ENCODE measurements at regions not wholly inside any gene's neighbourhood (a gene's known extent, or its start where the extent isn't known, plus 50 kb on each side); places are given as distances from the start of the nearest gene placed in this dataset.
"Not testable (repeated sequence)": the region's sequence is repeated elsewhere in the genome, so short reads cannot be mapped to it uniquely, and the experiment has no call there.

DNA sequence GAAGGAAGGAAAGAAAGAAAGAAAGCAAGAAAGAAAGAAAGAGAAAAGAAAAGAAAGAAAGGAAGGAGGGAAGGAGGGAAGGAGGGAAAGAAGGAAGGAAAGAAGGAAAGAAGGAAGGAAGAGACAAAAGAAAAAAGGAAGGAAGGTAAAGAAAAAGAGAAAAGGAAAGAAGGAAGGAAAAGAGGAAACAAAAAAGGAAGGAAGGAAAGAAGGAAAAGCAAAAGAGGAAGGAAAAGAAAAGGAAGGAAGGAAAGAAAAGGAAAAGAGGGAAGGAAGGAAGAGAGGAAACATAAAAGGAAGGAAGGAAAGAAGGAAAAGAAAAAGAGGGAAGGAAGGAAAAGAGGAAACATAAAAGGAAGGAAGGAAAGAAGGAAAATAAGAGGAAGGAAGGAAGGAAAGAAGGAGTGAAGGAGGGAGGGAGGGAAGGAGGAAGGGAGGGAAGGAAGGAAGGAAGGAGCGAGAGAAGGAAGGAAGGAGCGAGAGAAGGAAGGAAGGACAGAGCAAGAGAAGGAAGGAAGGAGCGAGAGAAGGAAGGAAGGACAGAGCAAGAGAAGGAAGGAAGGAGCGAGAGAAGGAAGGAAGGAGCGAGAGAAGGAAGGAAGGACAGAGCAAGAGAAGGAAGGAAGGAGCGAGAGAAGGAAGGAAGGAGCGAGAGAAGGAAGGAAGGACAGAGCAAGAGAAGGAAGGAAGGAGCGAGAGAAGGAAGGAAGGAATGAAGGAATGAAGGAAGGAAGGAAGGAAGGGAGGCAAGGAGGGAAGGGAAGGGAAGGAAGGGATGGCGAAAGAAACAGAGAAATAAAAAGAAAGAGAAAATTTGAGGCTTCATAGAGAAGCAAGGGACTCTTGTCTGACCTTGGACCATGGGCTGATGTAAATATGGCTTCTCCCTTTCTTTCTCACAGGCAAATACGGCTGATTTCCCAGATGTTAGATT lies 266.3 kb downstream of the ASMT start:
- POLR2A ChIA-PET; H3K27ac ChIP-seq (ENCODE audit: extremely low read depth, low read depth, low read length); H3K4me3 ChIP-seq (ENCODE audit: low read depth, low read length); CTCF ChIA-PET; H3K9me3 ChIP-seq (ENCODE audit: control insufficient read depth, insufficient read depth, low read depth, low read length); H3K36me3 ChIP-seq (ENCODE audit: control insufficient read depth in 2 of 2, insufficient read depth in 1 of 2, low read length in 2 of 2); H3K4me1 ChIP-seq (ENCODE audit: control insufficient read depth, insufficient read depth, low read length): not testable (repeated sequence)
- TF ChIP-seq ZNF776 (tag by site-specific recombination; IDR thresholded peaks at IDR 0.05; ENCODE audit: borderline replicate concordance) (0 out of 2 replicates have a peak, but pooled peaks have one; percentile 10), PRDM1 (tag by site-specific recombination; IDR thresholded peaks at IDR 0.05) (peak; percentile 49; the same call in 1 of the 2 replicates), ZNF366 (tag by site-specific recombination; conservative IDR thresholded peaks at IDR 0.05) (peak; percentile 86)

DNA sequence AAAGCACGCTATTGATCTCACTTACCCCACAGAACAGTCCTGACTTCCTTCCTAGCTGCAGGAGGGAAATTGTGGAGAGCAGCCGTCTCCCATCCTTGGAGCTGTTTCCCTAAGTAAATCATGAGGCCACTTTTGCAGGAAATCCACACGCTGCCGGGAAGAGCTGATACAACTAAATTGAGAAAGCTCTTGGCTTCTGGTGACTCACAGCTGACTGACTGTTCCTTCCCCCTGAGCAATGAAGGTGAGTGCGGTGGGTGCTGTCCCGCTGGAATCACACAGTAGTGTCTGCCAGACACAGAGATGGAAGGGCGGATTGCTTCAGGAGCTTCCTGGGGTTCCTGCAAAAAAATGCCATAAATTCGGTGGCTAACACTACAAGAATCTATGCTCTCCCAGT lies 268.9 kb downstream of the ASMT start:
- no peaks in the 10 kb centered on the region for H3K4me1 ChIP-seq (ENCODE audit: control insufficient read depth, insufficient read depth, low read length)
- no peaks in the 10 kb centered on the region for H3K9me3 ChIP-seq (ENCODE audit: control insufficient read depth, insufficient read depth, low read depth, low read length)
- ChIA-PET CTCF (no interaction called here), POLR2A (no interaction called here)
- no peak overlapping the region for H3K27ac ChIP-seq (ENCODE audit: extremely low read depth, low read depth, low read length)
- H3K4me3 ChIP-seq (ENCODE audit: low read depth, low read length): no peak overlapping the region
- H3K36me3 ChIP-seq (ENCODE audit: control insufficient read depth in 2 of 2, insufficient read depth in 1 of 2, low read length in 2 of 2): no peaks in the 10 kb centered on the region
- TF ChIP-seq ZNF274 (IDR thresholded peaks at IDR 0.05; ENCODE audit: low read length): no peak
- TF ChIP-seq ZNF274 (tag by site-specific recombination; IDR thresholded peaks at IDR 0.05; ENCODE audit: borderline replicate concordance): no peak
- TF ChIP-seq ZNF114 (tag by site-specific recombination; IDR thresholded peaks at IDR 0.05): no peak
- TF ChIP-seq, protein P1, sequence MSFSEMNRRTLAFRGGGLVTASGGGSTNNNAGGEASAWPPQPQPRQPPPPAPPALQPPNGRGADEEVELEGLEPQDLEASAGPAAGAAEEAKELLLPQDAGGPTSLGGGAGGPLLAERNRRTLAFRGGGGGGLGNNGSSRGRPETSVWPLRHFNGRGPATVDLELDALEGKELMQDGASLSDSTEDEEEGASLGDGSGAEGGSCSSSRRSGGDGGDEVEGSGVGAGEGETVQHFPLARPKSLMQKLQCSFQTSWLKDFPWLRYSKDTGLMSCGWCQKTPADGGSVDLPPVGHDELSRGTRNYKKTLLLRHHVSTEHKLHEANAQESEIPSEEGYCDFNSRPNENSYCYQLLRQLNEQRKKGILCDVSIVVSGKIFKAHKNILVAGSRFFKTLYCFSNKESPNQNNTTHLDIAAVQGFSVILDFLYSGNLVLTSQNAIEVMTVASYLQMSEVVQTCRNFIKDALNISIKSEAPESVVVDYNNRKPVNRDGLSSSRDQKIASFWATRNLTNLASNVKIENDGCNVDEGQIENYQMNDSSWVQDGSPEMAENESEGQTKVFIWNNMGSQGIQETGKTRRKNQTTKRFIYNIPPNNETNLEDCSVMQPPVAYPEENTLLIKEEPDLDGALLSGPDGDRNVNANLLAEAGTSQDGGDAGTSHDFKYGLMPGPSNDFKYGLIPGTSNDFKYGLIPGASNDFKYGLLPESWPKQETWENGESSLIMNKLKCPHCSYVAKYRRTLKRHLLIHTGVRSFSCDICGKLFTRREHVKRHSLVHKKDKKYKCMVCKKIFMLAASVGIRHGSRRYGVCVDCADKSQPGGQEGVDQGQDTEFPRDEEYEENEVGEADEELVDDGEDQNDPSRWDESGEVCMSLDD (tag by site-specific recombination; IDR thresholded peaks at IDR 0.05): no peak
- TF ChIP-seq SALL2 (tag by site-specific recombination; IDR thresholded peaks at IDR 0.05; ENCODE audit: borderline replicate concordance): no peak
- TF ChIP-seq ZNF621 (tag by site-specific recombination; IDR thresholded peaks at IDR 0.05): no peak
- TF ChIP-seq, protein P2, sequence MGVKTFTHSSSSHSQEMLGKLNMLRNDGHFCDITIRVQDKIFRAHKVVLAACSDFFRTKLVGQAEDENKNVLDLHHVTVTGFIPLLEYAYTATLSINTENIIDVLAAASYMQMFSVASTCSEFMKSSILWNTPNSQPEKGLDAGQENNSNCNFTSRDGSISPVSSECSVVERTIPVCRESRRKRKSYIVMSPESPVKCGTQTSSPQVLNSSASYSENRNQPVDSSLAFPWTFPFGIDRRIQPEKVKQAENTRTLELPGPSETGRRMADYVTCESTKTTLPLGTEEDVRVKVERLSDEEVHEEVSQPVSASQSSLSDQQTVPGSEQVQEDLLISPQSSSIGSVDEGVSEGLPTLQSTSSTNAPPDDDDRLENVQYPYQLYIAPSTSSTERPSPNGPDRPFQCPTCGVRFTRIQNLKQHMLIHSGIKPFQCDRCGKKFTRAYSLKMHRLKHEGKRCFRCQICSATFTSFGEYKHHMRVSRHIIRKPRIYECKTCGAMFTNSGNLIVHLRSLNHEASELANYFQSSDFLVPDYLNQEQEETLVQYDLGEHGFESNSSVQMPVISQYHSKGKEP (tag by site-specific recombination; IDR thresholded peaks at IDR 0.05): no peak
- TF ChIP-seq ZIC2 (tag by site-specific recombination; IDR thresholded peaks at IDR 0.05): no peak
- no peak for TF ChIP-seq ZNF768 (tag by site-specific recombination; IDR thresholded peaks at IDR 0.05)
- no peak for TF ChIP-seq ZNF302 (tag by site-specific recombination; IDR thresholded peaks at IDR 0.05; ENCODE audit: low read depth)
- TF ChIP-seq ZFP41 (tag by site-specific recombination; IDR thresholded peaks at IDR 0.05; ENCODE audit: borderline replicate concordance): no peak
- TF ChIP-seq, protein P3, sequence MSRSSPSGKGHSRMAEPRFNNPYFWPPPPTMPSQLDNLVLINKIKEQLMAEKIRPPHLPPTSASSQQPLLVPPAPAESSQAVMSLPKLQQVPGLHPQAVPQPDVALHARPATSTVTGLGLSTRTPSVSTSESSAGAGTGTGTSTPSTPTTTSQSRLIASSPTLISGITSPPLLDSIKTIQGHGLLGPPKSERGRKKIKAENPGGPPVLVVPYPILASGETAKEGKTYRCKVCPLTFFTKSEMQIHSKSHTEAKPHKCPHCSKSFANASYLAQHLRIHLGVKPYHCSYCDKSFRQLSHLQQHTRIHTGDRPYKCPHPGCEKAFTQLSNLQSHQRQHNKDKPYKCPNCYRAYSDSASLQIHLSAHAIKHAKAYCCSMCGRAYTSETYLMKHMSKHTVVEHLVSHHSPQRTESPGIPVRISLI (tag by site-specific recombination; IDR thresholded peaks at IDR 0.05): no peak
- no peak for TF ChIP-seq ZFP69B (tag by site-specific recombination; IDR thresholded peaks at IDR 0.05)
